Breast epithelium (tissue), 4 donors: ENCODE measurements at regions not wholly inside any gene's neighbourhood (a gene's known extent, or its start where the extent isn't known, plus 50 kb on each side); places are given as distances from the start of the nearest gene placed in this dataset.

Experiments
- DNase-seq, 2 donors: peaks; one replicate each; pipeline ENCODE4 v3.0.0-alpha.2; 2019; ENCODE audit warnings: low spot score in 2 of 2
- H3K27ac ChIP-seq, 2 donors: fragments of 200-600 bp; sonication (generic) in 1 of 2; one replicate each; pipeline ENCODE4 v1.5.1; 2016 to 2019; ENCODE audit warnings: mild to moderate bottlenecking in 1 of 2
- H3K27me3 ChIP-seq, 2 donors: fragments of 200-600 bp; sonication (generic) in 1 of 2; one replicate each; pipeline versions ENCODE4 v1.5.1 to v1.6.0; 2017 to 2019; ENCODE audit warnings: control low read depth in 1 of 2, mild to moderate bottlenecking in 1 of 2
- H3K36me3 ChIP-seq: fragments of 200-600 bp; one replicate; pipeline ENCODE4 v1.5.1; 2019
- H3K4me1 ChIP-seq, 2 donors: fragments of 200-600 bp; sonication (generic); one replicate each; pipeline ENCODE4 v1.5.1; 2016 to 2019; ENCODE audit warnings: control low read depth in 1 of 2
- H3K4me3 ChIP-seq, 3 donors: fragments of 200-600 bp; sonication (generic); 1 replicate in 2 of 3; 2 replicates in 1 of 3; pipeline ENCODE4 v1.5.1; 2016 to 2019; ENCODE audit warnings: mild to moderate bottlenecking in 3 of 3, moderate library complexity in 2 of 3
- H3K9me3 ChIP-seq, 2 donors: fragments of 200-600 bp; sonication (generic) in 1 of 2; one replicate each; pipeline ENCODE4 v1.5.1; 2016 to 2019; ENCODE audit warnings: control low read depth in 1 of 2
- CTCF ChIP-seq, 3 donors: fragments of 450-650 bp; IDR thresholded peaks; one replicate each; pipeline ENCODE4 v1.5.1; 2016 to 2017; ENCODE audit warnings: antibody characterized with exemption in 3 of 3, mild to moderate bottlenecking in 3 of 3, moderate library complexity in 3 of 3
- POLR2A ChIP-seq: fragments of 450-650 bp; IDR thresholded peaks from one replicate; pipeline ENCODE4 v1.6.1; 2016; ENCODE audit warnings: antibody characterized with exemption, mild to moderate bottlenecking, moderate library complexity
- POLR2AphosphoS5 ChIP-seq, 3 donors: sonication (generic); formaldehyde crosslinking; IDR thresholded peaks; one replicate each; pipeline ENCODE4 v1.6.1; 2017; ENCODE audit warnings: antibody characterized with exemption in 3 of 3
- intact Hi-C: fragments of 100-400 bp; cut with DNase I; formaldehyde crosslinking; loops from one replicate; pipeline ENCODE4 v1.15.1; 2023; ENCODE audit warnings: low total_unique reads

GRCh38 chr1:147434921-147435320, 106.4 kb upstream of the BCL9 start:
- no peaks in the 10 kb centered on the region for H3K27me3 ChIP-seq
- H3K36me3 ChIP-seq, result no peaks in the 10 kb centered on the region
- intact Hi-C loops, result no loop called here
- no peak overlapping the region for H3K4me3 ChIP-seq
- H3K27ac ChIP-seq, result no peak overlapping the region
- no peaks in the 10 kb centered on the region for H3K4me1 ChIP-seq
- no peaks in the 10 kb centered on the region for H3K9me3 ChIP-seq
- no peak for DNase-seq
- TF ChIP-seq POLR2AphosphoS5 (IDR thresholded peaks at IDR 0.05) (no peak), POLR2A (no peak), CTCF (IDR thresholded peaks at IDR 0.05) (no peak)

- DNase-seq, result no peak
- no peak for TF ChIP-seq POLR2A
- no peak for TF ChIP-seq POLR2AphosphoS5 (IDR thresholded peaks at IDR 0.05)
- no peak for TF ChIP-seq CTCF (IDR thresholded peaks at IDR 0.05)
- H3K27me3 ChIP-seq, result no peaks in the 10 kb centered on the region
- H3K9me3 ChIP-seq, result peaks cover 3 to 20% of the 10 kb centered on the region in 2 donors
- no peak overlapping the region for H3K4me3 ChIP-seq
- H3K4me1 ChIP-seq, result no peaks in the 10 kb centered on the region
- no peaks in the 10 kb centered on the region for H3K36me3 ChIP-seq
- intact Hi-C loops, result no loop called here
- no peak overlapping the region for H3K27ac ChIP-seq
Observed at GRCh38 chr1:147444381-147444780, 96.9 kb upstream of the BCL9 start.

DNA sequence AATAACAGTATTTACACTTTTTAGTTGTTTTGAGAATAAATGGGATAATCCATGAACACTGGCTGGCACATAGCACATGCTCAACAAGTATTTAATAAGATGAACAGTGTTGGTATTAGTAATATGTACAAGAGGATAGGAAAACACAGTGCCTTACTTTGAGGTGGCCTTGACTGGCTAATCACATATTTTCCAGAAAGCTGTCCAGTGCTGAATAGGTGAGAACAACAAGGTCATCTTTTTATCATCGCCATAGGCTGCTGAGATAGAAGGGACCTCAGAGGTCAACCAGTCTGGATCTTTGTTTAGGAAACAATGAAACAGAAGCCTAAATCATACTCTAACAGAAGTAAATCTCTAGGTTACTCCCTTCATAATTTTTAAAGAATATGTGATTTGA, 89.7 kb upstream of the BCL9 start:
- Histone ChIP-seq H3K4me3 (no peak overlapping the region), H3K4me1 (no peaks in the 10 kb centered on the region), H3K9me3 (no peaks in the 10 kb centered on the region), H3K36me3 (no peaks in the 10 kb centered on the region), H3K27me3 (no peaks in the 10 kb centered on the region), H3K27ac (no peak overlapping the region)
- intact Hi-C loops, result no loop called here
- TF ChIP-seq POLR2AphosphoS5 (IDR thresholded peaks at IDR 0.05), result no peak
- no peak for DNase-seq

DNA sequence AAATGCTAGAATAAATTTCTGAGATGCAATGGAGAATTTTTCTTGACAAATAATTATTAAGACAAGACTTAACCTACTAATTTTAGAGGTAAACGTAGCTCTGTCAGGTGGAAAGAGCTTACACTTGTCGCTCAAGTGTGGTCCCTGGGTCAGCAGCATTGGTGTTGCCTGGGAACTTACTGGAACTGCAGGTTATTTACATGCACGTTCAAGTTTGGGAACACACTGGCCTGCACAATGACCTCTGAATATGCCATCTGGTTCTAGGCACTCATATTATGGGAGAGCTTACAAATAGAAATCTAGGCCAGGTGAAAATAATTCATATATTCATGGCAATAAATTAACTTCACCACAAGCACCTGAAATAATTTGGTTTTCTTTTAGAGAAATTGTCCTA, 88.5 kb upstream of the BCL9 start:
- Histone ChIP-seq H3K9me3 (no peaks in the 10 kb centered on the region), H3K4me1 (no peaks in the 10 kb centered on the region), H3K27me3 (no peaks in the 10 kb centered on the region), H3K4me3 (no peak overlapping the region), H3K36me3 (no peaks in the 10 kb centered on the region), H3K27ac (no peak overlapping the region)
- intact Hi-C loops, result no loop called here
- TF ChIP-seq POLR2A, result no peak
- no peak for TF ChIP-seq CTCF (IDR thresholded peaks at IDR 0.05)
- TF ChIP-seq POLR2AphosphoS5 (IDR thresholded peaks at IDR 0.05), result no peak
- DNase-seq, result no peak

- Histone ChIP-seq H3K4me3 (no peak overlapping the region), H3K27me3 (no peaks in the 10 kb centered on the region), H3K4me1 (no peaks in the 10 kb centered on the region), H3K36me3 (no peaks in the 10 kb centered on the region), H3K9me3 (peaks cover 3 to 24% of the 10 kb centered on the region in 2 donors), H3K27ac (no peak overlapping the region)
- TF ChIP-seq CTCF (IDR thresholded peaks at IDR 0.05) (no peak), POLR2A (no peak), POLR2AphosphoS5 (IDR thresholded peaks at IDR 0.05) (no peak)
- DNase-seq, result no peak
- intact Hi-C loops, result no loop called here
Observed at GRCh38 chr1:147463022-147463421, 78.3 kb upstream of the BCL9 start.

GRCh38 chr1:147466543-147466942, 74.8 kb upstream of the BCL9 start:
- no peak overlapping the region for H3K4me3 ChIP-seq
- no peak overlapping the region for H3K27ac ChIP-seq
- H3K27me3 ChIP-seq, result peaks cover 0 to 4% of the 10 kb centered on the region in 2 donors
- TF ChIP-seq CTCF (IDR thresholded peaks at IDR 0.05) (no peak), POLR2A (no peak), POLR2AphosphoS5 (IDR thresholded peaks at IDR 0.05) (no peak)
- intact Hi-C loops, result no loop called here
- H3K4me1 ChIP-seq, result no peaks in the 10 kb centered on the region
- peaks cover 3 to 24% of the 10 kb centered on the region in 2 donors for H3K9me3 ChIP-seq
- DNase-seq, result no peak
- H3K36me3 ChIP-seq, result no peaks in the 10 kb centered on the region
